H1 (cell line): ENCODE measurements at regions not wholly inside any gene's neighbourhood (a gene's known extent, or its start where the extent isn't known, plus 50 kb on each side); places are given as distances from the start of the nearest gene placed in this dataset.

Experiments
- CHD2 ChIP-seq: IDR thresholded peaks from 2 replicates; pipeline ENCODE4 v1.6.1; 2012; ENCODE audit warnings: low read length, improper control_type of control experiment
- EZH2 ChIP-seq: fragments of 200-600 bp; sonication (generic); IDR thresholded peaks from 2 replicates; pipeline ENCODE4 v1.7.1; 2012; ENCODE audit warnings: low read depth, mild to moderate bottlenecking, moderate library complexity, low read length, inconsistent platforms; ENCODE audit not compliant: severe bottlenecking
- KDM5A ChIP-seq: fragments of 200-600 bp; IDR thresholded peaks from 2 replicates; pipeline ENCODE4 v1.7.1; 2012; ENCODE audit warnings: mild to moderate bottlenecking, low read length, inconsistent platforms, mixed read lengths
- POLR2A ChIP-seq, 2 experiments: IDR thresholded peaks; 1 replicate in 1 of 2; 2 replicates in 1 of 2; pipeline ENCODE4 v1.6.1; 2011; ENCODE audit warnings: low read depth in 2 of 2, low read length in 2 of 2, mild to moderate bottlenecking in 2 of 2; ENCODE audit errors: control extremely low read depth in 1 of 2
- RXRA ChIP-seq: IDR thresholded peaks from 2 replicates; pipeline ENCODE4 v1.6.1; 2011; ENCODE audit warnings: low read depth, mild to moderate bottlenecking, low read length, moderate library complexity; ENCODE audit not compliant: insufficient read depth

GRCh38 chr9:130774183-130774582 is 60.9 kb upstream of the ABL1 start (continued):
- TF ChIP-seq RXRA (no peak), CHD2 (no peak), KDM5A (no peak), EZH2 (no peak), POLR2A (IDR thresholded peaks at IDR 0.05; ENCODE audit: control extremely low read depth in 1 of 2, low read depth in 2 of 2, low read length in 2 of 2) (no peak)
